ENCODE measurements at regions not wholly inside any gene's neighbourhood (a gene's known extent, or its start where the extent isn't known, plus 50 kb on each side); places are given as distances from the start of the nearest gene placed in this dataset.

GRCh38 chr2:4690913-4691312 is 987.5 kb downstream of the DCDC2C start:
- TF ChIP-seq CTCF (IDR thresholded peaks at IDR 0.05; ENCODE audit: borderline replicate concordance, extremely low read depth, low read length, poor library complexity, severe bottlenecking) (no peak), EZH2 (IDR thresholded peaks at IDR 0.05; ENCODE audit: borderline replicate concordance, low read depth, low read length, severe bottlenecking) (no peak)

Data from DND-41 (cell line).